ENCODE measurements at regions not wholly inside any gene's neighbourhood (a gene's known extent, or its start where the extent isn't known, plus 50 kb on each side); places are given as distances from the start of the nearest gene placed in this dataset.
A peak's percentile ranks its signal among the peaks of the same experiment; 100 is the strongest.

DNA sequence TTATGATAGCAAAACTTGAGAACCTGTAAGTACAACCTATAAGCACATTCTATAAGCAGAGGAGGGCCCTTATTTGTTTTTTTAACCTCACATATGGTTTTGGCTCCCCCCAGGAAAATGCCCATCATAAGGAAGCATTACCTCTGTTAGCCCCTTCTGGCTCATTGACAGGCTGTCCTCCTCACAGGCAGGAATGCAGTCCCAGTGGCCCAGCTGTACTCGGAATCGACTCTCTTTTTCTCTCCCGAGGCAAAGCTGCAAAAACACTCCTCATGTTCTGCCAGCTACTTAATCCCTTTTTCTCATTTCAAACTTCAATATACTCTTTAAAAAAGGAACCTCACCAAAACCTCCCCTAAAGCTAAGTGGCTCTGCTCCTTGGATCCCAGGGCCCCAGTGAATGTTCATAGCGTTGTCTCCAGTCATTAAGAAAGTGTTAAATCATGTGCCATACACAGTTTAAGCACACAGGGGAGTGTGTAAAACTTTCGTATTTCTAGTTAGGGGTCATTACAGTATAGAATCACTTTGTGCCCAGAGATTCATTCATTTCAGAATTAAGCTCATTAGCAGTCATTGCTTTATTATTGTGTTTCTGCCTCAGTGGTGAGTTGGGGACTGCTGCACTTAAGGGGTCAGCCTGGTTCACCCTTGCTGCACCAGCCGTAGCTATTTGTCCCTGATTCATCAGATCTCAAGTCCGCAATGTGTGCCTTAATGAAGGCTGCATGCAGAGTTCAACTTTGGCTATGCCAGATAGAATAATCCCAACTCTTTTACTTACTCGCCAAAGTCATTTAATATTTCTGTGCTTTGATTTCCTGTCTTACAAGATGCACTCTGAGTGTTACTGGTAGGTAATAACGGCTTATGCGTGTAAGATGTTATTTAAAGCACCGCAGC, 57.6 kb downstream of the JRKL start:
- Mint-ChIP-seq H3K9me3 (no peaks in the 10 kb centered on the region), H3K4me1 (no peaks in the 10 kb centered on the region), H3K36me3 (ENCODE audit: low read depth) (no peaks in the 10 kb centered on the region), H3K27ac (no peak overlapping the region), H3K4me3 (no peak overlapping the region), H3K27me3 (peaks cover 17% of the 10 kb centered on the region)
- no peak for ATAC-seq (replicated peaks)

DNA sequence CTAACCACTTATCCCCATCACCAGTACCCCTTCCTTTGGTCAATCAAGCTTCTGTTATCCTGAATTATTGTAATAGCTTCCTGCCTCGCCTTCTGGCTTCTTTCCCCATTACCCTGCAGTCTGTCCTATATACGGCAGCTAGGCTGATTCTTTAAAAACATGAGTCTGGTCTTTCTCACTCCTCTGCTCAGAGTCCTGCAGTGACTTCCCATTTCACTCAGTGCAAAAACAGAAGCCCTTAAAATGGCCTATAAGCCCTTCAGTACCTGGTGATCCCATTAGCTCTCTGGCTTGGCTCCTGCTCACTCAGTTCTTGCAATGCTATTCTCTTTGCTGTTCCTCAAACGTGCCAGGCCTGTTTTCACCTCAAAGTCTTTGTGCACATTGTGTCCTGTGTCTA, 58.4 kb downstream of the JRKL start:
- no peak overlapping the region for H3K4me3 Mint-ChIP-seq
- no peak for ATAC-seq (replicated peaks)
- H3K36me3 Mint-ChIP-seq (ENCODE audit: low read depth) = no peaks in the 10 kb centered on the region
- H3K27ac Mint-ChIP-seq = no peak overlapping the region
- peaks cover 17% of the 10 kb centered on the region for H3K27me3 Mint-ChIP-seq
- no peaks in the 10 kb centered on the region for H3K4me1 Mint-ChIP-seq
- no peaks in the 10 kb centered on the region for H3K9me3 Mint-ChIP-seq

DNA sequence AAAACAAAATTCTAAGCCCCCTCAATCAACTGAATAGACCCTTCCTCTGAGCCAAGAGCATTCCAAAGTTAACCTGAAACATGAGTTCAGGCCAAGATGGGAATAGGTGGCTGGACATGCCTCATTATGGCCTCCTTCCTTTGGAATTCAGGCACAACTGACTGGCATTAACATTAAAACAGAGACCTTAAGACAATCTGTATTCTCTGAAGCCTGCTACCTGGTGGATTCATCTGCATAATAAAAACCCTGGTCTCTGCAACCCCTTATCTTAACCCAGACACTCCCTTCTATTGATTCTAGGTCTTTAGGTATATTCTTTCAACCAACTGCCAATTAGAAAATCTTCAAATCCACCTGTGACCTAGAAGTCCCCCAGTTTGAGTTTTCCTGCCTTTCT, 66.3 kb downstream of the JRKL start:
- Mint-ChIP-seq H3K9me3 (no peaks in the 10 kb centered on the region), H3K4me1 (no peaks in the 10 kb centered on the region), H3K4me3 (no peak overlapping the region), H3K27ac (no peak overlapping the region), H3K27me3 (peaks cover 19% of the 10 kb centered on the region), H3K36me3 (ENCODE audit: low read depth) (no peaks in the 10 kb centered on the region)
- ATAC-seq (replicated peaks) = no peak

DNA sequence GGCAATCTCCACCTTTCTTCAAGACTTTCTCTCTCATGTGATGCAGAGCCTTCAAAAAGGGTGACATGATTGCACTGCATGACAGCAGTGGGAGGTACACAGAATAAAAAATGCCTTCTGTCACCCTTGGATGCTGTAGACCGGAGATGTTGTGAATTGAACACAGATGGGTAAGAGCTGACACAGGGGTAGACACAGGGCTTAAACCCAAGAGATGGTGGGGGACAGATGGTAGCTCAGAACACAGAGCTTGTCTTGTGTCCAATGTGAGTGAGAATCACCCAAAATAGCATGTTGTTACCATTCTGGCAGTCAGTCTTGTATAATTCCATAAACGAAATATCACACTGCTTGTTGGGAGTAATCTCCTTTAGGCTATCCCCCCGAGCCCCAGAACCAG, 69.9 kb downstream of the JRKL start:
- Mint-ChIP-seq H3K4me1 (no peaks in the 10 kb centered on the region), H3K36me3 (ENCODE audit: low read depth) (no peaks in the 10 kb centered on the region), H3K4me3 (no peak overlapping the region), H3K27ac (no peak overlapping the region), H3K27me3 (peaks cover 23% of the 10 kb centered on the region), H3K9me3 (no peaks in the 10 kb centered on the region)
- ATAC-seq (replicated peaks) = no peak

DNA sequence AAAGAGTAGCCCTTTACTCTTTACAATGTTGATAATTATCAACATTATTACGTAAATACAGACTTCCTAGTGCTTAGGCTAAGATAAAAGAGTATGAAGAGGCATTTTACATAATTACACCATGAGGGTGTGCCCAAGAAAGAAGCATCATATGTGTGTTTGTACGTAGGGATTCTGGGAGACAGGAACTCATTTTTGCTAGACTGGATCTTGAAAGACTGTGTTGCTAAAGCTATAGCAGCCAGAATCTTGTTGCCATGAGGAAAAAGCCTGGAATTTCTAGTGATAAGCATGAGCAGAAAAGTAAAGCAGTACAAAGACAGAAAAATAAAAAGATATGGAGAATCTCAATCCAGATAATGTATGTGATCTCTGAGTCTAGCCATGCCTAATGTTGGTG, 72.1 kb downstream of the JRKL start:
- Mint-ChIP-seq H3K4me3 (no peak overlapping the region), H3K9me3 (no peaks in the 10 kb centered on the region), H3K36me3 (ENCODE audit: low read depth) (no peaks in the 10 kb centered on the region), H3K4me1 (no peaks in the 10 kb centered on the region), H3K27ac (no peak overlapping the region), H3K27me3 (peaks cover 18% of the 10 kb centered on the region)
- no peak for ATAC-seq (replicated peaks)

DNA sequence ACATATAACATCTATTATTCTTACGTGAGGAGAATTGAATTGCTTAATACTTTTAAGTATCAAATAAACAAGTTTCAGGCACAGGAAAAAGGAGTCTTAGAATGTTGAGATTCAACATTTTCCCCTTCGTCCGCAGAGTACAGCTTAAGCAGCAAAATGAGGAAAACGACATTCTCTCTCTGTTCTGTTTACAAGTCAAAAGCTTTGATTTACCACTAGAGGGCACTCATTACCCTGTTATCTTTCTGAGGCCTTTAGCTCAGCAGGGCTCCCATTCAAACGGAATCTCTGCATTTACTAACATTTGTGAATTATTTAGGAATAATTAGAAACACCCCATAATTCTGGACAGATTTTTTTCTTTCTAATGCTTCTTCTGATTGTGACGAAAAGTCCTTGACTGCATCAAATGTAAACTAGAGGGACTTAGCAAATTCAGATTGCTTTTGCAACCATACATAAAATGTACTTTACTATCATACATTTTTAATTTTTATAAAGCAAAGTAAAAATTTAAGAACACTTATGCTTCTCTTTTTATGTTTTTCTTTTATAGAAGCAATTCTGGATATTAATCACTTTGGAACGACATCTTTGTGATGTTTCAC, 75.0 kb downstream of the JRKL start:
- ATAC-seq (replicated peaks) = peak; percentile 77
- Mint-ChIP-seq H3K9me3 (no peaks in the 10 kb centered on the region), H3K4me3 (peak overlapping the region; percentile 50), H3K27ac (no peak overlapping the region), H3K27me3 (peaks cover 4% of the 10 kb centered on the region), H3K36me3 (ENCODE audit: low read depth) (no peaks in the 10 kb centered on the region), H3K4me1 (no peaks in the 10 kb centered on the region)

DNA sequence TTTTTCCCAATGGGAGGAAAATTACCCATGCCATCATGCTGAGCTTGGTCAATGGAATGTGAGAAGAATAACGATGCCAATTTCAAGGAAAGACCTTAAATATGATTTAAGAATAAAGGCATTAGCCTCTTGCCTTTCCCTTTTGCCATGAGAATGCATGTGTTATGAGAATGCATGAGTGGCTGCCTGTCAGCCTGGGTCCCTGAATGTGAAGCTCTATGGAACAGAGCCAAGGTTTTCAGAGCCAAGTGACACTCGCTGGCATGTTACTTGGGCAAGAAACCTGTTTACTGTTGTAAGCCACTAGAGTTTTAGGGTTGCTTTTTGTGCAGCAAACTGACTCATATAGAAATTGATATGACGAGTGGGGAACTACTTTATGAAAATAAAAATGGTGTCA, 75.7 kb downstream of the JRKL start:
- peaks cover 4% of the 10 kb centered on the region for H3K27me3 Mint-ChIP-seq
- ATAC-seq (replicated peaks) = no peak
- no peak overlapping the region for H3K4me3 Mint-ChIP-seq
- no peaks in the 10 kb centered on the region for H3K9me3 Mint-ChIP-seq
- no peaks in the 10 kb centered on the region for H3K36me3 Mint-ChIP-seq (ENCODE audit: low read depth)
- H3K27ac Mint-ChIP-seq = no peak overlapping the region
- no peaks in the 10 kb centered on the region for H3K4me1 Mint-ChIP-seq

DNA sequence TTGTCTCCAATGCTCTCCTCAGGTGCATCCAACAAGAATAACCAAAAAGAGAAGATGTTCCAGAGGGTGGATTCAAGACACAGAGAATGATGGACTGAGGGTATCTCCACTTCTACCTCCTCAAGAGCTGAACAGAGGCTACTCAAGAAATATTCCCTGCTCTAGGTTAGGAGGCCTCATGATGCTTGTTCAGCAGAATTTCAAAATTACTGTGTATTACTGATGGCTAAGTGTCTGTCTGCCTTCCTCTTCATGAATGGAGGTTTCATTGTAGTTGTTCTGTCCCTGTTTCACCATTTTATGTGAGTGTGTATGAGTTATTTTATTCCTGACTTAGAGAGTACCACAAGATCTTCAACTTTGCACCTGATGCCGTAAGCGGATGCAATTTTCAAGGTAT, 76.8 kb downstream of the JRKL start:
- Mint-ChIP-seq H3K4me3 (no peak overlapping the region), H3K27ac (no peak overlapping the region), H3K36me3 (ENCODE audit: low read depth) (no peaks in the 10 kb centered on the region), H3K4me1 (no peaks in the 10 kb centered on the region), H3K27me3 (peaks cover 4% of the 10 kb centered on the region), H3K9me3 (no peaks in the 10 kb centered on the region)
- no peak for ATAC-seq (replicated peaks)

DNA sequence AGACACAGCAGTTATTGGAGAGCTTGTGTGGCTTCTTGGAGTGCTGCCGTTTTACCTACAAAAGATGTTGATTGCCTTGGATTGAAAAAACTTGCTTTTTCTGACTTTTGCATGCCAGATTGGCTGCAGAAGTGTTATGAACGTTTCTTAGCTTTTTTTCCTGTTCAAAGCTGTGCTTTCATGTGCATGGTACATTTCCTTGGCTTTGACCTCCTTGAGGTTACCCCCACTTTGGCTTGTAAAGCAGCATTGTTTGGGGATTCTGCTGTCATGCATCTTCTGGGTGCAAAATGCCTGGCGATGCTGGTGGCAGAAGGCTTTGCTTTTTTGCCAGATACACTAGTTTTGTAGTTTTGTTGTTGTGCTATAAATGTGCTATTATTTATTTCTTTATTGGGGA, 80.0 kb downstream of the JRKL start:
- H3K27me3 Mint-ChIP-seq = peaks cover 4% of the 10 kb centered on the region
- ATAC-seq (replicated peaks) = no peak
- H3K36me3 Mint-ChIP-seq (ENCODE audit: low read depth) = no peaks in the 10 kb centered on the region
- H3K9me3 Mint-ChIP-seq = peaks cover 4% of the 10 kb centered on the region
- H3K27ac Mint-ChIP-seq = no peak overlapping the region
- H3K4me1 Mint-ChIP-seq = no peaks in the 10 kb centered on the region
- H3K4me3 Mint-ChIP-seq = no peak overlapping the region

DNA sequence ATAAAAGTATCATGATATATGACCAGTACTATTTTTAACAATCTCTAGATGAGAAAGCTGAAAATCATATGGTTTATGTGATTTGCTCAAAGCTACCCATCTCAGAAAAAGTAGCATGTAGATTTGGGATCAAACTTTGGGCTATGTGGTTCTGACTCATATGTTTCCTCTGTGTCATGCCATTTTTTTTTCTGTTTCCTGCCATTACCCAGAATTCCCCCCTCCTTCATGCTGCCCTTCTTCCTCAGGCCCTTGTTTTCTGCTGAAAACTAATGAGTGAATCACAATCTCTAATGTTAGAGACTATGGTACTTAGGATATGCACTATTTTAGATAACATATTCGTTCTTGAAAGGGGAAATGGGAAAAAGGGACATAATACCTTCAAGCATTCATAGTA, 80.7 kb downstream of the JRKL start:
- ATAC-seq (replicated peaks) = peak; percentile 29
- H3K36me3 Mint-ChIP-seq (ENCODE audit: low read depth) = no peaks in the 10 kb centered on the region
- H3K4me3 Mint-ChIP-seq = no peak overlapping the region
- peaks cover 12% of the 10 kb centered on the region for H3K27me3 Mint-ChIP-seq
- peaks cover 10% of the 10 kb centered on the region for H3K9me3 Mint-ChIP-seq
- H3K4me1 Mint-ChIP-seq = no peaks in the 10 kb centered on the region
- no peak overlapping the region for H3K27ac Mint-ChIP-seq

DNA sequence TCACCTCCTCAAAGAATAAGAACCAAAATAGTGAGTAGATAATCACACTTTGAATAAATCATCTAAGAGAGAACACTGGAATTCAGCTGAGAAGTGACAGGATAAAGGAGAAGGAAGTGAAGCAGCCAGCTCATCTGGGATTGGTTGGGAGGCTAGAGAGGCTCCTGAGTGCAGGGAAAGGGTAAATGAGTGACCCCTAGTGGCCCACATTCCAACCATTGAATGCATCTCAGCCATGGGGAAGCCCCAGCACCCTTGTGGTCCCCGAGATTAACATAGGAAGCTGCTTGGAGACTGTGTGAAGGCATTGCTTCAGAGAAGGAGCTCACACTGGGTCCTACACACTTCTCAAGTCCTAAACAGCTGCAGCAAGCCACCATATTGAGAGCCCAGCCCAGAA, 82.3 kb downstream of the JRKL start:
- H3K4me1 Mint-ChIP-seq = no peaks in the 10 kb centered on the region
- ATAC-seq (replicated peaks) = peak; percentile 18
- peaks cover 13% of the 10 kb centered on the region for H3K9me3 Mint-ChIP-seq
- peaks cover 13% of the 10 kb centered on the region for H3K27me3 Mint-ChIP-seq
- no peak overlapping the region for H3K27ac Mint-ChIP-seq
- H3K4me3 Mint-ChIP-seq = no peak overlapping the region
- H3K36me3 Mint-ChIP-seq (ENCODE audit: low read depth) = no peaks in the 10 kb centered on the region

DNA sequence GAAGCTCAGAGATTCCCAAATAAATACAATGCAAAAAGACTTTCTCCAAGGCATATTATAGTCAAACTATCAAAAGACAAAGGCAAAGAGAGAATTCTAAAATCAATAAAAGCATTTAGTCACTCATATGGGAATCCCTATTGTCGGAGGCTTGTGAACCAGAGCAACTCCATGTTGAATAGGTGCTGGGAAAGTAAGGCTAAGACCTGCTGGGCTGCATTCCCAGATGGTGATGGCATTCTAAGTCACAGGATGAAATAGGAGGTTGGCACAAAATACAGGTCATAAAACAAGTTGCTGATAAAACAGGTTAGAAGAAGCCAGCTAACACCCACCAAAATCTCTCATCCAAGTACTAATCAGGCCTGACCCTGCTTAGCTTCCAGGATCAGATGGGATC, 84.5 kb downstream of the JRKL start:
- Mint-ChIP-seq H3K27ac (no peak overlapping the region), H3K4me1 (no peaks in the 10 kb centered on the region), H3K9me3 (peaks cover 13% of the 10 kb centered on the region), H3K4me3 (no peak overlapping the region), H3K27me3 (peaks cover 13% of the 10 kb centered on the region), H3K36me3 (ENCODE audit: low read depth) (no peaks in the 10 kb centered on the region)
- no peak for ATAC-seq (replicated peaks)

DNA sequence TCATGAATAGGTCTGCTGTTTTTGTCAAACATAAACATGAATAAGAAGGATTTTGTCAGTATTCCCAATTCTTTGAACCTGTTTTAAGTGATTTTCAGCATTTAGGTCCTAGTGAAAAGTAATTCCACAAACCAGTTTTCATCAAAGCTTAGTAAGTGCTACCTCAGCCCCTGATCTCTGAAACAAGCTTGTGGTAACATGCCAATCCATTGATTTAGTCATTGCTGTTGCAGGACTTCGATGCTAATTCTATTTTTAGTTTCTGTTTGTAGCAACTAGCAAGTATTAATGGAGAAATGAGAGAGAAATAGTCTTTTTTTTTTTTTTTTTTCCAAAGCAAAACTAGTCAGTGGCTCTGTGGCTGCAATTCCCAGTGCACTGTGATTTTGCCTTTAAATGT, 91.4 kb downstream of the JRKL start:
- Mint-ChIP-seq H3K9me3 (peaks cover 2% of the 10 kb centered on the region), H3K4me3 (no peak overlapping the region), H3K36me3 (ENCODE audit: low read depth) (no peaks in the 10 kb centered on the region), H3K4me1 (no peaks in the 10 kb centered on the region), H3K27ac (no peak overlapping the region), H3K27me3 (peaks cover 15% of the 10 kb centered on the region)
- ATAC-seq (replicated peaks) = no peak

DNA sequence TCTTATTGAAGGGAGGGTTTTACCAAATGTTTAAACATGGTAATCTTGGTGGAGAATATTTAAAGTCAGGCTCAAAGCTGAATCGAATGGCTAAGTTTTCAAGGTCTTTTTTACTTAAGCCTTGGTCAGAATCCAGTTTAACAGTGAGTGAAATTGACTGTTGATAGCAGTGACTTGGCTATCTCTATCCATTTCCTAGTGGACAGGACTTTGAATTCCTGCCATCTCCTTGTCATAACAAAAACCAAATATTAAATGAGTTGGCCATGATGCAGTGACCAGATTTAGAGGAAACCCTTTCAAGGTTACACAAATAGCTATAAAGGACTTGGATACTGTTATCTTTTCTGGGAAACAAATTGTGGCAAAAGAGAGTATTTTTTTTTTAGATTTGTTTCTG, 92.0 kb downstream of the JRKL start:
- Mint-ChIP-seq H3K27me3 (peaks cover 16% of the 10 kb centered on the region), H3K27ac (no peak overlapping the region), H3K36me3 (ENCODE audit: low read depth) (no peaks in the 10 kb centered on the region), H3K4me3 (no peak overlapping the region), H3K4me1 (no peaks in the 10 kb centered on the region), H3K9me3 (no peaks in the 10 kb centered on the region)
- no peak for ATAC-seq (replicated peaks)

DNA sequence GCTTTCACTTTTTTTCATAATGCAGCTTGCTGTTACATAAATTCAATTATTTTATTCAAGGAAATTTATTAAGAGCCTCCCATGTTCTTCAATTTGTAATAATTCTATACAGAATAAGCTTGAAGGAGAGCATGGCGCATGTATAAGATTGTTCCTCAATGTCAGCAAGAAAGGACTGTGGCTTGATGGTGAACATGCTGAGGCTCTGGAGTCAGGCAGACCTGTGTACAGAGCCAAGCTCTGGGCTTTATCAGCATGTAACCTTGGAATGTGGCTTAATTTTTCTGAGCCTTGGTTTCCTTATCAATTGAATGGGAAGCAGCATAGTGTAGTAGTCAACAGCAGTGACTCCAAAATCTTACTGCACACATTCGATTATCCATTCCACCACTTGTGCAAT, 92.4 kb downstream of the JRKL start:
- H3K27me3 Mint-ChIP-seq = peaks cover 16% of the 10 kb centered on the region
- no peak overlapping the region for H3K4me3 Mint-ChIP-seq
- H3K9me3 Mint-ChIP-seq = no peaks in the 10 kb centered on the region
- no peak overlapping the region for H3K27ac Mint-ChIP-seq
- H3K4me1 Mint-ChIP-seq = no peaks in the 10 kb centered on the region
- no peak for ATAC-seq (replicated peaks)
- H3K36me3 Mint-ChIP-seq (ENCODE audit: low read depth) = no peaks in the 10 kb centered on the region
